ENCODE measurements at regions not wholly inside any gene's neighbourhood (a gene's known extent, or its start where the extent isn't known, plus 50 kb on each side); places are given as distances from the start of the nearest gene placed in this dataset.

DNA sequence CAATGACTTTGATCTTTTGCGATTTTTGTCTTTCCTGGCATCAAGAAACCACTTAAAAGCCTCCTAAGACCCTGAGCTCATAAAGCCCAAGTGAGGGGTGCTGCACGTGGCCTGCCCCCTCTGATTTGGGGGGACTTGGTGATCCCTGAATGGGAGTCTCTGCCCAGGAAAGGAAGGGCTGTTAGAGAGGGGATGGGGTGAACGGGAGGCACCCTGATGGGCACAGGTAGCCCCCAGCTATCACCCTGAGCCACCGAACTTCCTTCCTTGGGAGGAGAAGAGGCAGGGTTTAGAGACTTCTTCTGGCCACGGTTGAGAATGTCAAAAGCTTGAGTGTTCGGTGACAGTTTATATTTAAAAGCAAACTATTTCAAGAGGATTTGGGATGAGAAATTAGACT is 305.5 kb downstream of the ZNF536 start:
- TF ChIP-seq, protein P1, sequence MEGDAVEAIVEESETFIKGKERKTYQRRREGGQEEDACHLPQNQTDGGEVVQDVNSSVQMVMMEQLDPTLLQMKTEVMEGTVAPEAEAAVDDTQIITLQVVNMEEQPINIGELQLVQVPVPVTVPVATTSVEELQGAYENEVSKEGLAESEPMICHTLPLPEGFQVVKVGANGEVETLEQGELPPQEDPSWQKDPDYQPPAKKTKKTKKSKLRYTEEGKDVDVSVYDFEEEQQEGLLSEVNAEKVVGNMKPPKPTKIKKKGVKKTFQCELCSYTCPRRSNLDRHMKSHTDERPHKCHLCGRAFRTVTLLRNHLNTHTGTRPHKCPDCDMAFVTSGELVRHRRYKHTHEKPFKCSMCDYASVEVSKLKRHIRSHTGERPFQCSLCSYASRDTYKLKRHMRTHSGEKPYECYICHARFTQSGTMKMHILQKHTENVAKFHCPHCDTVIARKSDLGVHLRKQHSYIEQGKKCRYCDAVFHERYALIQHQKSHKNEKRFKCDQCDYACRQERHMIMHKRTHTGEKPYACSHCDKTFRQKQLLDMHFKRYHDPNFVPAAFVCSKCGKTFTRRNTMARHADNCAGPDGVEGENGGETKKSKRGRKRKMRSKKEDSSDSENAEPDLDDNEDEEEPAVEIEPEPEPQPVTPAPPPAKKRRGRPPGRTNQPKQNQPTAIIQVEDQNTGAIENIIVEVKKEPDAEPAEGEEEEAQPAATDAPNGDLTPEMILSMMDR (conservative IDR thresholded peaks at IDR 0.05 in 1 of 2, IDR thresholded peaks at IDR 0.05 in 1 of 2; ENCODE audit: extremely low read depth in 1 of 2, insufficient read depth in 1 of 2, low read depth in 1 of 2, low read length in 2 of 2), result no peak
- TF ChIP-seq EZH2 (IDR thresholded peaks at IDR 0.05; ENCODE audit: borderline replicate concordance, low read length), result no peak

Measured in mammary epithelial cell (primary cell).